ENCODE measurements at regions not wholly inside any gene's neighbourhood (a gene's known extent, or its start where the extent isn't known, plus 50 kb on each side); places are given as distances from the start of the nearest gene placed in this dataset.
"Not testable (repeated sequence)": the region's sequence is repeated elsewhere in the genome, so short reads cannot be mapped to it uniquely, and the experiment has no call there.

- Histone ChIP-seq H3K4me3 (ENCODE audit: low read depth, low read length) (peak overlapping the region; percentile 47; the same call in 1 of the 2 replicates), H3K27me3 (replicated peaks; ENCODE audit: control insufficient read depth, insufficient read depth, low read length) (no peaks in the 10 kb centered on the region), H3K36me3 (ENCODE audit: control insufficient read depth, insufficient read depth, low read length) (peaks cover 4% of the 10 kb centered on the region; the same call in 1 of the 2 replicates), H3K4me1 (no peaks in the 10 kb centered on the region), H3K9me3 (no peaks in the 10 kb centered on the region)
- Mint-ChIP-seq H3K4me3 (ENCODE audit: unreplicated experiment) (peak overlapping the region; percentile 97), H3K9me3 (ENCODE audit: unreplicated experiment) (no peaks in the 10 kb centered on the region), H3K4me1 (ENCODE audit: low read depth, unreplicated experiment) (no peaks in the 10 kb centered on the region), H3K27me3 (ENCODE audit: insufficient read depth, unreplicated experiment) (no peaks in the 10 kb centered on the region), H3K36me3 (ENCODE audit: insufficient read depth, unreplicated experiment) (peaks cover 41% of the 10 kb centered on the region), H3K27ac (ENCODE audit: unreplicated experiment) (peak overlapping the region; percentile 98)
- peak in 1 of 2 experiments; percentile 3 for DNase-seq
- ChIA-PET CTCF (no interaction called here), POLR2A (interaction anchor here (0.6 to 1.9 kb wide), 3 partner anchors 54 to 637 kb away, joined by 3 to 20 read pairs (median 7); partner anchors contain the start of genes ZNF254 and ZNF91)
- BruUV-seq (replicated peaks): TSS peak; percentile 55
- intact Hi-C loops (cut with micrococcal nuclease; ENCODE audit: unreplicated experiment): loop anchor here (1.0 to 5.0 kb wide), 3 partner anchors 55 to 125 kb away; partner anchors contain the start of gene ZNF254
- TF ChIP-seq CTCF (IDR thresholded peaks at IDR 0.05; ENCODE audit: insufficient read depth in 1 of 2, low read depth in 1 of 2, low read length in 1 of 2, severe bottlenecking in 1 of 2, unreplicated experiment in 1 of 2): no peak
These were observed 54.3 kb upstream of the ZNF254 start for GRCh38 chr19:24032651-24033050.

- no TSS peak for BruUV-seq (replicated peaks)
- Mint-ChIP-seq H3K4me3 (ENCODE audit: unreplicated experiment) (peak overlapping the region; percentile 97), H3K36me3 (ENCODE audit: insufficient read depth, unreplicated experiment) (peaks cover 43% of the 10 kb centered on the region), H3K4me1 (ENCODE audit: low read depth, unreplicated experiment) (no peaks in the 10 kb centered on the region), H3K27me3 (ENCODE audit: insufficient read depth, unreplicated experiment) (no peaks in the 10 kb centered on the region), H3K9me3 (ENCODE audit: unreplicated experiment) (no peaks in the 10 kb centered on the region), H3K27ac (ENCODE audit: unreplicated experiment) (peak overlapping the region; percentile 98)
- Histone ChIP-seq H3K4me3 (ENCODE audit: low read depth, low read length) (peak overlapping the region; percentile 47), H3K36me3 (ENCODE audit: control insufficient read depth, insufficient read depth, low read length) (peaks cover 4% of the 10 kb centered on the region; the same call in 1 of the 2 replicates), H3K9me3 (no peaks in the 10 kb centered on the region), H3K27me3 (replicated peaks; ENCODE audit: control insufficient read depth, insufficient read depth, low read length) (no peaks in the 10 kb centered on the region), H3K4me1 (no peaks in the 10 kb centered on the region)
- ChIA-PET POLR2A (interaction anchor here (0.6 to 1.9 kb wide), 5 partner anchors 54 to 638 kb away, joined by 3 to 20 read pairs (median 5); partner anchors contain the start of genes ZNF254 and ZNF91), CTCF (no interaction called here)
- peak in 1 of 2 experiments; percentile 2 for TF ChIP-seq CTCF (IDR thresholded peaks at IDR 0.05; ENCODE audit: insufficient read depth in 1 of 2, low read depth in 1 of 2, low read length in 1 of 2, severe bottlenecking in 1 of 2, unreplicated experiment in 1 of 2)
- peak; percentile 87 to 92 for DNase-seq
- intact Hi-C loops (cut with micrococcal nuclease; ENCODE audit: unreplicated experiment): loop anchor here (1.0 to 5.0 kb wide), 3 partner anchors 54 to 124 kb away; partner anchors contain the start of gene ZNF254
These were observed 53.6 kb upstream of the ZNF254 start for GRCh38 chr19:24033301-24033962.

GRCh38 chr19:24033963-24034342 is 53.0 kb upstream of the ZNF254 start:
- TF ChIP-seq CTCF (IDR thresholded peaks at IDR 0.05; ENCODE audit: insufficient read depth in 1 of 2, low read depth in 1 of 2, low read length in 1 of 2, severe bottlenecking in 1 of 2, unreplicated experiment in 1 of 2): no peak
- H3K4me3 ChIP-seq (ENCODE audit: low read depth, low read length): peak overlapping the region; percentile 47
- no peaks in the 10 kb centered on the region for H3K4me1 ChIP-seq
- no peaks in the 10 kb centered on the region for H3K27me3 ChIP-seq (replicated peaks; ENCODE audit: control insufficient read depth, insufficient read depth, low read length)
- H3K27me3 Mint-ChIP-seq (ENCODE audit: insufficient read depth, unreplicated experiment): no peaks in the 10 kb centered on the region
- DNase-seq: peak; percentile 42
- H3K4me3 Mint-ChIP-seq (ENCODE audit: unreplicated experiment): peak overlapping the region; percentile 97
- H3K27ac Mint-ChIP-seq (ENCODE audit: unreplicated experiment): peak overlapping the region; percentile 98
- H3K4me1 Mint-ChIP-seq (ENCODE audit: low read depth, unreplicated experiment): no peaks in the 10 kb centered on the region
- H3K9me3 Mint-ChIP-seq (ENCODE audit: unreplicated experiment): no peaks in the 10 kb centered on the region
- H3K9me3 ChIP-seq: no peaks in the 10 kb centered on the region
- H3K36me3 Mint-ChIP-seq (ENCODE audit: insufficient read depth, unreplicated experiment): peaks cover 49% of the 10 kb centered on the region
- intact Hi-C loops (cut with micrococcal nuclease; ENCODE audit: unreplicated experiment): loop anchor here (1.0 to 5.0 kb wide), 3 partner anchors 53 to 123 kb away; partner anchors contain the start of gene ZNF254
- ChIA-PET POLR2A (interaction anchor here (0.5 to 1.9 kb wide), 4 partner anchors 17 to 300 kb away, joined by 3 to 20 read pairs (median 4); partner anchors contain the start of gene ZNF254), CTCF (no interaction called here)
- peaks cover 4% of the 10 kb centered on the region; the same call in 1 of the 2 replicates for H3K36me3 ChIP-seq (ENCODE audit: control insufficient read depth, insufficient read depth, low read length)
- no TSS peak for BruUV-seq (replicated peaks)

GRCh38 chr19:24035261-24035880 is 51.6 kb upstream of the ZNF254 start:
- intact Hi-C loops (cut with micrococcal nuclease; ENCODE audit: unreplicated experiment); H3K4me1 Mint-ChIP-seq (ENCODE audit: low read depth, unreplicated experiment); H3K36me3 ChIP-seq (ENCODE audit: control insufficient read depth, insufficient read depth, low read length): not testable (repeated sequence)

More at GRCh38 chr19:24035261-24035880, 51.6 kb upstream of the ZNF254 start:
- Mint-ChIP-seq H3K36me3 (ENCODE audit: insufficient read depth, unreplicated experiment) (peaks cover 57% of the 10 kb centered on the region), H3K4me3 (ENCODE audit: unreplicated experiment) (peak overlapping the region; percentile 33)
- H3K27me3 Mint-ChIP-seq (ENCODE audit: insufficient read depth, unreplicated experiment); H3K27ac Mint-ChIP-seq (ENCODE audit: unreplicated experiment); H3K9me3 Mint-ChIP-seq (ENCODE audit: unreplicated experiment); POLR2A ChIA-PET; DNase-seq; H3K27me3 ChIP-seq (replicated peaks; ENCODE audit: control insufficient read depth, insufficient read depth, low read length); CTCF ChIA-PET; BruUV-seq (replicated peaks); H3K4me3 ChIP-seq (ENCODE audit: low read depth, low read length); H3K4me1 ChIP-seq; H3K9me3 ChIP-seq: not testable (repeated sequence)

Data from Caco-2 (cell line).